Breast epithelium (tissue), 4 donors: ENCODE measurements at regions not wholly inside any gene's neighbourhood (a gene's known extent, or its start where the extent isn't known, plus 50 kb on each side); places are given as distances from the start of the nearest gene placed in this dataset.

Experiments used
- DNase-seq, 2 donors: peaks; one replicate each; pipeline ENCODE4 v3.0.0-alpha.2; 2019; ENCODE audit warnings: low spot score in 2 of 2
- H3K27ac ChIP-seq, 2 donors: fragments of 200-600 bp; sonication (generic) in 1 of 2; one replicate each; pipeline ENCODE4 v1.5.1; 2016 to 2019; ENCODE audit warnings: mild to moderate bottlenecking in 1 of 2
- H3K27me3 ChIP-seq, 2 donors: fragments of 200-600 bp; sonication (generic) in 1 of 2; one replicate each; pipeline versions ENCODE4 v1.5.1 to v1.6.0; 2017 to 2019; ENCODE audit warnings: control low read depth in 1 of 2, mild to moderate bottlenecking in 1 of 2
- H3K36me3 ChIP-seq: fragments of 200-600 bp; one replicate; pipeline ENCODE4 v1.5.1; 2019
- H3K4me1 ChIP-seq, 2 donors: fragments of 200-600 bp; sonication (generic); one replicate each; pipeline ENCODE4 v1.5.1; 2016 to 2019; ENCODE audit warnings: control low read depth in 1 of 2
- H3K4me3 ChIP-seq, 3 donors: fragments of 200-600 bp; sonication (generic); 1 replicate in 2 of 3; 2 replicates in 1 of 3; pipeline ENCODE4 v1.5.1; 2016 to 2019; ENCODE audit warnings: mild to moderate bottlenecking in 3 of 3, moderate library complexity in 2 of 3
- H3K9me3 ChIP-seq, 2 donors: fragments of 200-600 bp; sonication (generic) in 1 of 2; one replicate each; pipeline ENCODE4 v1.5.1; 2016 to 2019; ENCODE audit warnings: control low read depth in 1 of 2
- POLR2A ChIP-seq: fragments of 450-650 bp; IDR thresholded peaks from one replicate; pipeline ENCODE4 v1.6.1; 2016; ENCODE audit warnings: antibody characterized with exemption, mild to moderate bottlenecking, moderate library complexity
- POLR2AphosphoS5 ChIP-seq, 3 donors: sonication (generic); formaldehyde crosslinking; IDR thresholded peaks; one replicate each; pipeline ENCODE4 v1.6.1; 2017; ENCODE audit warnings: antibody characterized with exemption in 3 of 3
- intact Hi-C: fragments of 100-400 bp; cut with DNase I; formaldehyde crosslinking; loops from one replicate; pipeline ENCODE4 v1.15.1; 2023; ENCODE audit warnings: low total_unique reads
- TF ChIP-seq, protein P1 (sequence below), 3 donors: fragments of 450-650 bp; IDR thresholded peaks; one replicate each; pipeline ENCODE4 v1.5.1; 2016 to 2017; ENCODE audit warnings: antibody characterized with exemption in 3 of 3, mild to moderate bottlenecking in 3 of 3, moderate library complexity in 3 of 3

DNA sequence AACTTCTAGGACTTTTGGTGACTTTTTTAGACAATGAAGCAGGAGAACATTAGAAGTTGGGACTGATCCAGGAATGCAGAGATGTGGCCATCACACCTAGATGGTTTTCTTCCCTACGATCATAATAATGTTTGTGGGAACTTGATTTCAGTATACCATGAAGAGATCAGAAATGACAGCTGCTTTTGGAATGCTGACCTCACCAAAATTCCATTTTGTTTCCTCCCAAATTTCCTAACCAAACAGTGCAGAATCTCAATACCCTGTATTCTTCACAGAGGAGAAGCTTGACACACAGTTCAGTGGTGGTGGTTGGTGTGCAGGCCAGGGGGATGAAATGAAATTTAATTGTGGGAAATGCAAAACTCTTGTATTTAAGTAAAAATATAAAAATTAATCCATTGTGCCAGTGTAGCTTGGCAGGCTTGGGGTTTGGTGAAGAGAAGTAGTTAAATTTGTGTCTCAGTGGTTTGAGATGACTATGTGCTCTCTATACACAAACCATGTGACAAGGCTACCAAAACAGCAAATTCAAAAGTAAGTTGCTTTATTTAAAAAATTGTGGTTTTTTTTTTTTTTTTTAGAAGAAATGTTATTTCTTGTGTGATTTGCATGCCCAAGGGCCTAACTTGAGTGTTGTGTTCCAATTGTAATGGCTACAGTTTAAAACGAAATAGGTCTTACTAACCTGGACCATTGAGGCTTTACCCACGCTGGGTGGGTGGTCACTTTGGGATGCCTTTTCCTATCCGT lies 252.4 kb downstream of the LPIN1 start:
- TF ChIP-seq, protein P1, sequence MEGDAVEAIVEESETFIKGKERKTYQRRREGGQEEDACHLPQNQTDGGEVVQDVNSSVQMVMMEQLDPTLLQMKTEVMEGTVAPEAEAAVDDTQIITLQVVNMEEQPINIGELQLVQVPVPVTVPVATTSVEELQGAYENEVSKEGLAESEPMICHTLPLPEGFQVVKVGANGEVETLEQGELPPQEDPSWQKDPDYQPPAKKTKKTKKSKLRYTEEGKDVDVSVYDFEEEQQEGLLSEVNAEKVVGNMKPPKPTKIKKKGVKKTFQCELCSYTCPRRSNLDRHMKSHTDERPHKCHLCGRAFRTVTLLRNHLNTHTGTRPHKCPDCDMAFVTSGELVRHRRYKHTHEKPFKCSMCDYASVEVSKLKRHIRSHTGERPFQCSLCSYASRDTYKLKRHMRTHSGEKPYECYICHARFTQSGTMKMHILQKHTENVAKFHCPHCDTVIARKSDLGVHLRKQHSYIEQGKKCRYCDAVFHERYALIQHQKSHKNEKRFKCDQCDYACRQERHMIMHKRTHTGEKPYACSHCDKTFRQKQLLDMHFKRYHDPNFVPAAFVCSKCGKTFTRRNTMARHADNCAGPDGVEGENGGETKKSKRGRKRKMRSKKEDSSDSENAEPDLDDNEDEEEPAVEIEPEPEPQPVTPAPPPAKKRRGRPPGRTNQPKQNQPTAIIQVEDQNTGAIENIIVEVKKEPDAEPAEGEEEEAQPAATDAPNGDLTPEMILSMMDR (IDR thresholded peaks at IDR 0.05), result no peak
- TF ChIP-seq POLR2A (no peak), POLR2AphosphoS5 (IDR thresholded peaks at IDR 0.05) (no peak)
- Histone ChIP-seq H3K4me3 (no peak overlapping the region), H3K4me1 (no peaks in the 10 kb centered on the region), H3K27me3 (no peaks in the 10 kb centered on the region), H3K9me3 (no peaks in the 10 kb centered on the region), H3K27ac (no peak overlapping the region), H3K36me3 (no peaks in the 10 kb centered on the region)
- intact Hi-C loops, result no loop called here
- DNase-seq, result no peak

DNA sequence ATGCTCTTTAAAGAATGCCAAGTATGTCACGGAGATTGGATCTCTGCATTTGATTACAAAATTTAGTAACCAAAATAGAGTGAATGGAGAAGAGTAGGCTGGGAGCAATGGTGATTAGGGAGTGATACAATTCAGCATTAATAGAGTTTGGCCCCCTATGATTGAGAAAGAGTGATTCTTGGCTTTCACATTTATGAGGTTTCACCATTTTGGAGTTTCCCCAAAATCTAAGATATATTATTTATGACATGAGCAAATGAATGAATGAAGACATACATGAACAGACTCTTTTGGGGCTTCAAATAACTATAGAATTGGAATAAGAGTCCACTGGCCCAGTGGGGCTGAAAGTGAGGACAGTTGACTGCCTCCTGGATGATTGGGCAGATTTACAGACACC lies 255.2 kb downstream of the LPIN1 start:
- H3K9me3 ChIP-seq, result no peaks in the 10 kb centered on the region
- TF ChIP-seq POLR2A (no peak), POLR2AphosphoS5 (IDR thresholded peaks at IDR 0.05) (no peak)
- TF ChIP-seq, protein P1 (IDR thresholded peaks at IDR 0.05), result no peak
- H3K4me3 ChIP-seq, result no peak overlapping the region
- no peak overlapping the region for H3K27ac ChIP-seq
- H3K27me3 ChIP-seq, result no peaks in the 10 kb centered on the region
- intact Hi-C loops, result no loop called here
- no peaks in the 10 kb centered on the region for H3K36me3 ChIP-seq
- no peaks in the 10 kb centered on the region for H3K4me1 ChIP-seq
- no peak for DNase-seq

DNA sequence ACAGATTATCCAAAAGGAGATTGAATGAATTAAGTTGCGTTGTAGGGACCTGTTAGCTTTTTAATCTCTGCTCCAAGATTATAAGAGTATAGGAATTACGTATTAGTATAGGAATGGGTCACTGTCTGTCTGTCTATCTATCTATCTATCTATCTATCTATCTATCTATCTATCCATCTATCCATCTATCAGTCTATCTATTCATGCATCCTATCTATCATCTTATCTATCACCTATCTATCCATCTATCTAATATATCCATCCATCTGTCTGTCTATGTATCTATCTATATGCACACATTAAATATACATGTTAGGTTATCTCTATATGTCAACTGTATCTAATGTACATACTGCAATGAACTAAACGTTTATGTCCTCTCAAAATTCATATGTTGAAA lies 255.8 kb downstream of the LPIN1 start:
- TF ChIP-seq POLR2AphosphoS5 (IDR thresholded peaks at IDR 0.05) (no peak), POLR2A (no peak)
- TF ChIP-seq, protein P1 (IDR thresholded peaks at IDR 0.05), result no peak
- H3K9me3 ChIP-seq, result no peaks in the 10 kb centered on the region
- H3K4me3 ChIP-seq, result no peak overlapping the region
- DNase-seq, result no peak
- H3K4me1 ChIP-seq, result no peaks in the 10 kb centered on the region
- intact Hi-C loops, result no loop called here
- H3K36me3 ChIP-seq, result no peaks in the 10 kb centered on the region
- no peak overlapping the region for H3K27ac ChIP-seq
- no peaks in the 10 kb centered on the region for H3K27me3 ChIP-seq

DNA sequence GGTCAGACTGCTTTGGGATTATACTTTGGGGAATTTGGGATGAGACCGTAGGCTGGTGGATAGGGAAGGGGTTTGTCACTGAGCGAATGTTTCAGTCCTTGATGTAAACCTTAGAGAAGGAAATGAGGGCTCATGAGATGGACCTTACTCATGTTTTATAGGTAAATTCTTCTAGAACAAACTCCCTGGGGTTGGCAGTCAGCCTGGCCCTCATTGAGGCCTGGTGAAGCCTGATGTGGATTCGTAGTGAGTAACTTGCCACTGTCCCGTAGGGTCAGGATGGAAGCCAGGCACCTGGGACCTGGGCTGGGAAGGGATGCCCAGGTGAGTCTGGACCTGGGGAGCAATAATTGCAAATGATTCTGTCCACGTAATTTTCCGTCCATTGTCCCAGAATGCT lies 258.3 kb downstream of the LPIN1 start:
- TF ChIP-seq, protein P1 (IDR thresholded peaks at IDR 0.05), result no peak
- TF ChIP-seq POLR2AphosphoS5 (IDR thresholded peaks at IDR 0.05) (no peak), POLR2A (no peak)
- no peak for DNase-seq
- Histone ChIP-seq H3K36me3 (no peaks in the 10 kb centered on the region), H3K4me1 (no peaks in the 10 kb centered on the region), H3K9me3 (no peaks in the 10 kb centered on the region), H3K4me3 (no peak overlapping the region), H3K27ac (no peak overlapping the region), H3K27me3 (no peaks in the 10 kb centered on the region)
- intact Hi-C loops, result no loop called here

DNA sequence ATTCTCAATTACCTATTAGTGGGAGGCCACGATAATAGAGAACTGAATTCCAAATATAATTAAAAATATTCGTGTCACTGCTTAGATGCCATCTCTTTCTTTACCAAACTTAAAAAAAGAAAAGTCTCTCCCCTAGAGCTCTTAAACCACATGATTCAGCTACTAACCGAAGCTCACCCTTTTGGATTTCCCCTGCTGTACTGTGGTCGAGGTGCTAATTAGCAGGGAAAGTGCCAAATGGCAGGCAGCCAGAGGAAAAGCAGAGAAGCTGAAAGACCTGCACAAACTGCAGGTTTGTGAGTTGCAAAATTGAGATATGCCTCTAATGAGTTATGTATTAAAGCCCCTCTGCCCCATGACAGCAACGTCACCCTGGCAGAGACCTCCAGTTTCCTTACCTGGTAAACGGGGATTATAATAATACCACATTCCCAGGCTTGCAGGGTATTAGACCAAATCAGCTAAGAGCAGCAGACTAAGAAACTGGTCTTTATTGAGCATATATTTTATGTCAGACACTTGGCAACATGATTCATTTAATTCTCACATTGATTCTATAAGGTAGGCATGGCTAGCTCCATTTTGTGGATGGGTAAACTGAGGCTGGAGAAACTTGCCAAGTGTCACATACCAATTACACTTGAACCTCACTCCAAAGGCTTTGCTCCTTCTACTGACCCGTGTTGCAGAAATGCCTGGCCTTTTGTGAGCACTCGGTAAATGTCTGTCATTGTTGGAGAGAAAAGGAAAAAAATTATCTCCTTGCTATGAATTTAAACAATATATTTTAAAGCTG lies 259.7 kb downstream of the LPIN1 start:
- Histone ChIP-seq H3K4me1 (no peaks in the 10 kb centered on the region), H3K36me3 (no peaks in the 10 kb centered on the region), H3K9me3 (no peaks in the 10 kb centered on the region), H3K27me3 (no peaks in the 10 kb centered on the region), H3K27ac (no peak overlapping the region), H3K4me3 (no peak overlapping the region)
- DNase-seq, result peak in 1 of 2 donors; percentile 28
- intact Hi-C loops, result no loop called here
- no peak for TF ChIP-seq POLR2AphosphoS5 (IDR thresholded peaks at IDR 0.05)
- TF ChIP-seq, protein P1 (IDR thresholded peaks at IDR 0.05), result no peak
